Bronchial epithelial cell (primary cell): ENCODE measurements at regions not wholly inside any gene's neighbourhood (a gene's known extent, or its start where the extent isn't known, plus 50 kb on each side); places are given as distances from the start of the nearest gene placed in this dataset.
"Not testable (repeated sequence)": the region's sequence is repeated elsewhere in the genome, so short reads cannot be mapped to it uniquely, and the experiment has no call there.

ENCODE experiments used
- DNase-seq: peaks from one replicate; pipeline ENCODE4 v3.0.0-alpha.2; 2010; ENCODE audit warnings: low read depth
- FAIRE-seq: peaks from 2 replicates; lab custom pipeline; 2011; peaks lifted over from hg19 to GRCh38; lab: Jason Lieb, UNC
- H3K27me3 ChIP-seq: 2 replicates; pipeline ENCODE4 v1.5.1; 2011; ENCODE audit warnings: low read length; ENCODE audit not compliant: control insufficient read depth, insufficient read depth
- H3K36me3 ChIP-seq: 2 replicates; pipeline ENCODE4 v1.5.1; 2011; ENCODE audit warnings: low read length; ENCODE audit not compliant: control insufficient read depth, insufficient read depth
- H3K4me3 ChIP-seq: 2 replicates; pipeline ENCODE4 v1.5.1; 2011; ENCODE audit warnings: mild to moderate bottlenecking, low read depth, low read length, control low read depth

DNA sequence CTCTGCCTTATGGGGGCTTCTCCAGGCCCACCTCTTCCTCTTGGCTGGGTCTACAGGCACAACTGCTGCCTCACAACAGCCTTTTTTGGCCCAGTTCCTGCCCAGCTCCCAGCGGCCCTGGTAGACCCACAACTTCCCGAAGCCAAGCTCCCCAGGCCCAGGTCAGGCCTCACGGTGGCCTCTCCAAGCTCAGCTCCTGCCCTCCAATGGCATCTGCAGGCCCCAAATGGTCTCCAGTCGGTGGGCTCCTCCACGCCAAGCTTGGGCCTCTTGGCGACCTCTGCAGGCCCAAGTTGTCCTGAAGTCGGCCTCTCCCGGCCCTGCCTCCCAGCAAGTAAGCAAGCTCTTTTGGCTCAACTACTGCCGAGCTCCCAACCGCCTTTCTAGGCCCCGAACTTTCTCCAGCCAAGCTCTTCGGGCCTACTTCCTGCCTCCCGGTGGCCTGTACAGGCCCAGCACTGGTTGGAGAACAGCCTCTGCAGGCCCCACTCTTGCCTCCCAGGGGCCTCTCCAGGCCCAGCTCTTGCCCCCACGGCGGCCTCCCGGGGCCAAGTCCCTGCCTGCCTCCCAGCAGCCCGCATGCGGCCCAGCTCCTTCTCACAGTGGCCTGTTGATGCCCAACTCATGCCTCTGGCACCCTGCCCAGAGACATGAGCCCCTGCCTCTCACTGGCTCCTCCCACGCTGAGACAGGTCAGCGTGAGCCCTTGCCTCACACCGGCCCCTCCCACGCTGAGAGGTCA lies 354.6 kb downstream of the ZNF37A start:
- not testable (repeated sequence) for DNase-seq, FAIRE-seq, H3K4me3 ChIP-seq, H3K27me3 ChIP-seq, H3K36me3 ChIP-seq

DNA sequence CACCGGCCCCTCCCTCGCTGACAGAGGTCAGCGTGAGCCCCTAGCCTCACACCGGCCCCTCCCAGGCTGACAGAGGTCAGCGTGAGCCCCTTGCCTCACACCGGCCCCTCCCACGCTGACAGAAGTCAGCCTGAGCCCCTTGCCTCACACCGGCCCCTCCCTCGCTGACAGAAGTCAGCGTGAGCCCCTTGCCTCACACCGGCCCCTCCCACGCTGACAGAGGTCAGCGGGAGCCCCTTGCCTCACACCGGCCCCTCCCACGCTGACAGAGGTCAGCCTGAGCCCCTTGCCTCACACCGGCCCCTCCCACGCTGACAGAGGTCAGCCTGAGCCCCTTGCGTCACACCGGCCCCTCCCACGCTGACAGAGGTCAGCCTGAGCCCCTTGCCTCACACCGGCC lies 355.5 kb downstream of the ZNF37A start:
- H3K27me3 ChIP-seq, DNase-seq, H3K36me3 ChIP-seq, FAIRE-seq, H3K4me3 ChIP-seq: not testable (repeated sequence)

DNA sequence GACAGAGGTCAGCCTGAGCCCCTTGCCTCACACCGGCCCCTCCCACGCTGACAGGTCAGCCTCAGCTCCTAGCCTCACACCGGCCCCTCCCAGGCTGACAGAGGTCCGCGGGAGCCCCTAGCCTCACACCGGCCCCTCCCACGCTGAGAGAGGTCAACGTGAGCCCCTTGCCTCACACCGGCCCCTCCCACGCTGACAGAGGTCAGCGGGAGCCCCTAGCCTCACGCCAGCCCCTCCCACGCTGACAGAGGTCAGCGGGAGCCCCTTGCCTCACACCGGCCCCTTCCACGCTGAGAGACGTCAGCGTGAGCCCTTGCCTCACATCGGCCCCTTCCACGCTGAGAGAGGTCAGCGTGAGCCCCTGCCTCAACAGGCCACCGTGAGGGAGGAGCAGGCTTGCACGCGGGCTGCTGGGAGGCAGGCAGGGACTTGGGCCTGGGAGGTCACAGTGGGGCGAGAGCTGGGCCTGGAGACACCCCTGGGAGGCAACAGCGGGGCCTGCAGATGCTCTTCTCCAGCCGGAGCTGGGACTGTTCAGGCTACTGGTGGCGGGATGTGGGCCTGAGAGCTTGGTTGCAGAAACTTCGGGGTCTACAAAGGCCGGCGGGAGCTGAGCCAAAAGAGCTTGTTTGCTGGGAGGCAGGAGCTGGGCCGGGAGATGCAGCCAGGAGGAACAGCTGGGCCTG lies 356.4 kb downstream of the ZNF37A start:
- DNase-seq, FAIRE-seq, H3K36me3 ChIP-seq, H3K4me3 ChIP-seq, H3K27me3 ChIP-seq: not testable (repeated sequence)

DNA sequence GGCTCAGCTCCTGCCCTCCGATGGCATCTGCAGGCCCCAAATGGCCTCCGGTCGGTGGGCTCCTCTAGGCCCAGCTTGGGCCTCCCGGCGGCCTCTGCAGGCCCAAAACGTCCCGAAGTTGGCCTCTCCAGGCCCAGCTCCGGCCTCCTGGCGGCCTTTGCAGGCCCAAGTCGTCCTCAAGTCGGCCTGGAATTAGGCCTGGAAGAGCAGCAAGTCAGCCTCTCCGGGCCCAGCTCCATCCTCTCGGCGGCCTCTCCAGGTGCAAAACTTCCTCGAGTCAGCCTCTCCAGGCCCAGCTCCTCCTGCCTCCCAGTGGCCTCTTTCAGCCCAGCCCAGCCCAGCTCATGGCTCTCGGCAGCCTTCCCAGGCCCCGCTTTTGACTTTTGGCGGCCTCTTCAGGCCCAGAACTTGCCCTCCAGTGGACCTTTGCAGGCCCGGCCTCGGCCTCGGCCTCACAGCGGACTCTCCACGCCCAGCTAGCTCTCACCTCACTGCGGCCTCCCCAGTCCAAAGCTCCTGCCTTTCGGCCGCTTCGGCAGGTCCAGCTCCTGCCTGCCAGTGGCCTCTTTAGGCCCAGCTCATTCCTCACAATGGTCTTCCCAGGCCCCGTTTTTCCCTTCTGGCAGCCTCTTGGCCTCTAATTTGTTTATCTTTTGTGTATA lies 357.3 kb downstream of the ZNF37A start:
- FAIRE-seq, DNase-seq: not testable (repeated sequence)

More for the DNA sequence above, 357.3 kb downstream of the ZNF37A start:
- not testable (repeated sequence) for H3K4me3 ChIP-seq, H3K36me3 ChIP-seq, H3K27me3 ChIP-seq
